ENCODE measurements at regions not wholly inside any gene's neighbourhood (a gene's known extent, or its start where the extent isn't known, plus 50 kb on each side); places are given as distances from the start of the nearest gene placed in this dataset.

GRCh38 chr13:74299721-74300120 lies 165.5 kb upstream of the KLF12 start (continued):
- TF ChIP-seq NFIC (IDR thresholded peaks at IDR 0.05; ENCODE audit: low read depth, low read length) (no peak), IKZF2 (IDR thresholded peaks at IDR 0.05) (no peak), ATF2 (IDR thresholded peaks at IDR 0.05; ENCODE audit: low read length) (no peak), IRF3 (IDR thresholded peaks at IDR 0.05) (no peak)

GRCh38 chr13:74298923-74299322 lies 164.7 kb upstream of the KLF12 start:
- POLR2A ChIA-PET: no interaction called here

More at GRCh38 chr13:74298923-74299322, 164.7 kb upstream of the KLF12 start:
- no peak for ATAC-seq
- Histone ChIP-seq H4K20me1 (ENCODE audit: control insufficient read depth, insufficient read depth) (no peaks in the 10 kb centered on the region), H3K4me2 (ENCODE audit: control insufficient read depth, insufficient read depth) (no peak overlapping the region), H3K9me3 (replicated peaks; ENCODE audit: control insufficient read depth, insufficient read depth, low read length) (no peaks in the 10 kb centered on the region), H3K36me3 (ENCODE audit: control insufficient read depth in 2 of 2, insufficient read depth in 2 of 2, low read length in 1 of 2) (no peaks in the 10 kb centered on the region), H3K27me3 (replicated peaks in 1 of 2; ENCODE audit: control insufficient read depth in 2 of 2, insufficient read depth in 2 of 2, low read length in 1 of 2) (no peaks in the 10 kb centered on the region), H3K27ac (ENCODE audit: control insufficient read depth, insufficient read depth) (no peak overlapping the region), H3K4me1 (ENCODE audit: control insufficient read depth, insufficient read depth, low read length) (no peaks in the 10 kb centered on the region), H3K79me2 (ENCODE audit: control insufficient read depth, insufficient read depth, low read length) (no peaks in the 10 kb centered on the region), H3K4me3 (no peak overlapping the region), H2AFZ (ENCODE audit: control insufficient read depth, low read depth, low read length) (no peak overlapping the region), H3K9ac (ENCODE audit: control insufficient read depth, insufficient read depth, low read length) (no peak overlapping the region)
- CTCF ChIA-PET: no interaction called here
- intact Hi-C loops (cut with micrococcal nuclease; ENCODE audit: unreplicated experiment) (loop anchor here (10.0 kb wide), 1 partner anchor 916 kb away; no protein-coding TSS in a partner anchor), in situ Hi-C loops (cut with MboI) (no loop called here)
- FAIRE-seq: no peak
- no peak for TF ChIP-seq ZNF384 (IDR thresholded peaks at IDR 0.05; ENCODE audit: borderline replicate concordance, low read depth, low read length)
- RAD21 ChIA-PET (ENCODE audit: unreplicated experiment): no interaction called here
- no peak for DNase-seq (ENCODE audit: low read depth, low spot score)
- no TSS peak for BruUV-seq (replicated peaks)
- WGBS (ENCODE audit: insufficient coverage, insufficient replicate concordance, low lambda C conversion rate, missing lambda C conversion rate): 63% methylated on average over 4 of the region's 4 CpGs
- SMC1A ChIA-PET (ENCODE audit: uncharacterized antibody, unreplicated experiment): no interaction called here
